DOHH2 (cell line): ENCODE measurements at regions not wholly inside any gene's neighbourhood (a gene's known extent, or its start where the extent isn't known, plus 50 kb on each side); places are given as distances from the start of the nearest gene placed in this dataset.

Experiments used
- CTCF ChIP-seq: fragments of 200-600 bp; sonication (generic); IDR thresholded peaks from one replicate; pipeline ENCODE4 v1.5.1; 2014; ENCODE audit warnings: antibody characterized with exemption, mild to moderate bottlenecking, low read depth, low read length; ENCODE audit not compliant: poor library complexity, severe bottlenecking
- EZH2phosphoT487 ChIP-seq: fragments of 200-600 bp; sonication (generic); IDR thresholded peaks from 2 replicates; pipeline ENCODE4 v1.6.1; 2017; ENCODE audit warnings: borderline replicate concordance, mild to moderate bottlenecking, antibody characterized with exemption, low read length, moderate library complexity, mixed read lengths

- TF ChIP-seq CTCF (no peak), EZH2phosphoT487 (no peak)
Observed at GRCh38 chr5:124922255-124922975, 176.0 kb upstream of the ZNF608 start.
